AG04450 (cell line): ENCODE measurements at regions not wholly inside any gene's neighbourhood (a gene's known extent, or its start where the extent isn't known, plus 50 kb on each side); places are given as distances from the start of the nearest gene placed in this dataset.

ENCODE experiments used
- CTCF ChIA-PET: fragments of 300-600, 350-600 bp; formaldehyde crosslinking; extraction: SDS; loops from one replicate; lab custom pipeline; 2022; ENCODE audit warnings: antibody characterized with exemption, inconsistent platforms; lab: Charles Lee
- POLR2A ChIA-PET: fragments of 350-600 bp; formaldehyde crosslinking; extraction: SDS; loops from one replicate; lab custom pipeline; 2021; ENCODE audit warnings: antibody characterized with exemption, inconsistent platforms; lab: Yijun Ruan, JAX
- DNase-seq: peaks from one replicate; pipeline ENCODE4 v3.0.0-alpha.2; 2011; ENCODE audit warnings: low read depth, low spot score
- H3K27ac ChIP-seq: one replicate; pipeline ENCODE4 v1.5.1; 2012; ENCODE audit warnings: low read depth, low read length, control low read depth
- H3K27me3 ChIP-seq: one replicate; pipeline ENCODE4 v1.6.0; 2012; ENCODE audit warnings: low read length; ENCODE audit not compliant: control insufficient read depth, insufficient read depth
- H3K4me3 ChIP-seq: 2 replicates; pipeline ENCODE4 v1.5.1; 2011; ENCODE audit warnings: mild to moderate bottlenecking, low read depth, low read length, control low read depth
- H3K9me3 ChIP-seq: 2 replicates; pipeline ENCODE4 v1.5.1; 2012; ENCODE audit warnings: low read length; ENCODE audit not compliant: control insufficient read depth, insufficient read depth
- TF ChIP-seq, protein P1 (sequence below): IDR thresholded peaks from 2 replicates; pipeline ENCODE4 v1.5.1; 2011; ENCODE audit warnings: low read depth, low read length, control low read depth, inconsistent platforms

DNA sequence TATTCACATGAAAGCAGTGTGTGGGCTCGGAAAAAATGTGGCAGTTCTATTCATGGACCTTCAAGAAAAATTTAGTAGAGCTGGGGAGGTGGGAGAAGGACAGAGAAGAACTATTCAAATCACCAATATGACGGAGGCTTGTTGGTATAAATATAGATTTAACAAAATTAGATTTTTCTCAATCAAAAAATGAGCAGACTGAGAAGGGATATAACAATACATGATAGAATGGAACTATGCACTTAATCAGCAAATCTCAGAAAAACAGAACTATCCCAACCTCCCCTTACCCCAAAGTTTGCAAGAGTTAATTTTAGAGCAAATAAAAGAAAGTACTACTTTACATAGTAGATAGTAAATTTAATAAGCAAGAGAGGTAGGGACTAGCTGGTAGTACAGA is 194.6 kb upstream of the BCL6 start:
- H3K9me3 ChIP-seq: peaks cover 3% of the 10 kb centered on the region; the same call in 1 of the 2 replicates
- CTCF ChIA-PET: no interaction called here
- TF ChIP-seq, protein P1, sequence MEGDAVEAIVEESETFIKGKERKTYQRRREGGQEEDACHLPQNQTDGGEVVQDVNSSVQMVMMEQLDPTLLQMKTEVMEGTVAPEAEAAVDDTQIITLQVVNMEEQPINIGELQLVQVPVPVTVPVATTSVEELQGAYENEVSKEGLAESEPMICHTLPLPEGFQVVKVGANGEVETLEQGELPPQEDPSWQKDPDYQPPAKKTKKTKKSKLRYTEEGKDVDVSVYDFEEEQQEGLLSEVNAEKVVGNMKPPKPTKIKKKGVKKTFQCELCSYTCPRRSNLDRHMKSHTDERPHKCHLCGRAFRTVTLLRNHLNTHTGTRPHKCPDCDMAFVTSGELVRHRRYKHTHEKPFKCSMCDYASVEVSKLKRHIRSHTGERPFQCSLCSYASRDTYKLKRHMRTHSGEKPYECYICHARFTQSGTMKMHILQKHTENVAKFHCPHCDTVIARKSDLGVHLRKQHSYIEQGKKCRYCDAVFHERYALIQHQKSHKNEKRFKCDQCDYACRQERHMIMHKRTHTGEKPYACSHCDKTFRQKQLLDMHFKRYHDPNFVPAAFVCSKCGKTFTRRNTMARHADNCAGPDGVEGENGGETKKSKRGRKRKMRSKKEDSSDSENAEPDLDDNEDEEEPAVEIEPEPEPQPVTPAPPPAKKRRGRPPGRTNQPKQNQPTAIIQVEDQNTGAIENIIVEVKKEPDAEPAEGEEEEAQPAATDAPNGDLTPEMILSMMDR: no peak
- DNase-seq: no peak
- H3K27me3 ChIP-seq: no peaks in the 10 kb centered on the region
- POLR2A ChIA-PET: no interaction called here
- H3K4me3 ChIP-seq: no peak overlapping the region
- no peak overlapping the region for H3K27ac ChIP-seq

DNA sequence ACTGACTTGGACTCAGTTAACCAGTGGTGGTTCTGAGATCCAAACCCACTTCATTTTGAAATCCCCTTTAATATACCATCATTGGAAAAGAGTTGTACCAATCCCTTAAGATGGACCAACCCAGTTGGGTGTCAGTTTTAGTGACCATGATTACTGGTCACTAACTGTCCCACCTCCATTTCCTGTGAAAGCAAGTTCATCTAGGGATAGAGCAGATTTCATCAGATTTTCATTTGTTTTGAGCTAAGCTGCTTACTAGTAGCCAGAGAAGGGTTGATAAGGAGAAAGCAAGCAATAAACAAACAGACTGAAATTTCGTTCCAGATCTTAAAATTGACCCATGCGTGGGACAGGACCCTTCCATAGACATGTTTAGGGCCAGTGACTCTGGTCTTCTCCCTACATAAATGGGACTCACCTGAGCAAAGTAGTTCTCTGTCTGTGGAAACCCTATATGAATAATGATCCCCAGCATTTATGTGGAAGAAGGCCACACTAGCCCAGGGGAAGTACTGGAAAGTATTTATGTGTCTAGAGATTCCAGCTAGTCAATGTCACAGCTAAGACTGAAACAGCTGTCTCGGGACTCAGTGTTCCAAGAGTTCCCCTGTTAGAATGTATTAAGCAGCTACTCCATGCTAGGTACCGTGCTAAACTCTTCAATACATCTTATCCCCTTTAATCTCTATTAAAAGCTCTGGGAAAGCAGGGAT is 196.0 kb upstream of the BCL6 start:
- Histone ChIP-seq H3K4me3 (no peak overlapping the region), H3K27ac (no peak overlapping the region), H3K9me3 (no peaks in the 10 kb centered on the region), H3K27me3 (no peaks in the 10 kb centered on the region)
- DNase-seq: no peak
- ChIA-PET CTCF (interaction anchor here (0.9 kb wide), 1 partner anchor 24 kb away, joined by 4 read pairs; no protein-coding TSS in a partner anchor), POLR2A (no interaction called here)
- TF ChIP-seq, protein P1: no peak

DNA sequence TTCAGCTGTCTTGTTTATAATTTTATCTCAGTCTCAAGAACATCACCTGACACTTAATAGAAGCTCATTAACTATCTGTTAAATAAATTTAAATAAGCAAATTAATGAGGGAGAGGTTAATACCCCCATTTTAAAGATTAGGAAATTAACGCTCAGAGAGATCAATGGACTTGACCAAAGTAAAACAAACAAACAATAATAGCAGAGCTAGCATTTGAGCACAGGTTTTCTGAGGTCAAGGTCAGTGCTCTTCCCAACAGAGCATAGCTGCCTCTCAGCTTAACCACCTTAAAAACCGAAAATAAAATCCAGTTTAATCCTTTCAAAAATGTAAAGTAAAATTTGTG is 196.6 kb upstream of the BCL6 start:
- TF ChIP-seq, protein P1: no peak
- POLR2A ChIA-PET: no interaction called here
- DNase-seq: no peak

DNA sequence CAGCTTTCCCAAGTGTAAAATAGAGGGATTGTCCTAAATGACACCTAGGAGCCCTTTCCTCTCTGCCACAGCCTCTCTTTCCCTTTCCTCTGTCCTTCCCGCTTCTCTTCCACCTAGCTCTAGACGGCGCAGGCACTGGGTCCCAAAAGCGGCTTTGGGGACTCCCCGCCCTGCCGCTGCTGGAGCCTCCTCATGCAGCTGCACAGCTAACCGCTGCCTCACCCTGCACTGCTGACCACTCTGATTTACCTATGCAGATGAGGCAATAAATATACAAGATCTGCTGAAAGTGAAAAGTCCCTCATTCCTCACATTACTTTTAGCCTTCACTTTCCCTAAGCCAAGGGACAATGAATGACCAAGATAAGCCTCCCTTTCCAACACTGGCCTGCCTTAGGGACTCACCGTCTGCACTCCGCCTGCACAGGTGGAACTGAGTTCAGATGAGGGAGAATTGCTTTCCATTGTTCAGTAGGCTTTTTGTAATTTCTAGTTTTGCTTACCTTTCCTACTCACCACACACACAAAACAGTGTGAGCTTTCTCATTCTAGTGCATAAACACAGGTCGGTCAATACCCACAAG is 197.5 kb upstream of the BCL6 start:
- POLR2A ChIA-PET: no interaction called here
- Histone ChIP-seq H3K9me3 (no peaks in the 10 kb centered on the region), H3K27ac (no peak overlapping the region), H3K27me3 (no peaks in the 10 kb centered on the region), H3K4me3 (no peak overlapping the region)
- no peak for DNase-seq
- TF ChIP-seq, protein P1: no peak
- CTCF ChIA-PET: interaction anchor here (0.6 kb wide), 1 partner anchor 94 kb away, joined by 4 read pairs; no protein-coding TSS in a partner anchor

More for the DNA sequence above, 196.6 kb upstream of the BCL6 start:
- H3K9me3 ChIP-seq: no peaks in the 10 kb centered on the region
- H3K4me3 ChIP-seq: no peak overlapping the region
- H3K27me3 ChIP-seq: no peaks in the 10 kb centered on the region
- no peak overlapping the region for H3K27ac ChIP-seq
- CTCF ChIA-PET: interaction anchor here (0.9 kb wide), 1 partner anchor 25 kb away, joined by 4 read pairs; no protein-coding TSS in a partner anchor

DNA sequence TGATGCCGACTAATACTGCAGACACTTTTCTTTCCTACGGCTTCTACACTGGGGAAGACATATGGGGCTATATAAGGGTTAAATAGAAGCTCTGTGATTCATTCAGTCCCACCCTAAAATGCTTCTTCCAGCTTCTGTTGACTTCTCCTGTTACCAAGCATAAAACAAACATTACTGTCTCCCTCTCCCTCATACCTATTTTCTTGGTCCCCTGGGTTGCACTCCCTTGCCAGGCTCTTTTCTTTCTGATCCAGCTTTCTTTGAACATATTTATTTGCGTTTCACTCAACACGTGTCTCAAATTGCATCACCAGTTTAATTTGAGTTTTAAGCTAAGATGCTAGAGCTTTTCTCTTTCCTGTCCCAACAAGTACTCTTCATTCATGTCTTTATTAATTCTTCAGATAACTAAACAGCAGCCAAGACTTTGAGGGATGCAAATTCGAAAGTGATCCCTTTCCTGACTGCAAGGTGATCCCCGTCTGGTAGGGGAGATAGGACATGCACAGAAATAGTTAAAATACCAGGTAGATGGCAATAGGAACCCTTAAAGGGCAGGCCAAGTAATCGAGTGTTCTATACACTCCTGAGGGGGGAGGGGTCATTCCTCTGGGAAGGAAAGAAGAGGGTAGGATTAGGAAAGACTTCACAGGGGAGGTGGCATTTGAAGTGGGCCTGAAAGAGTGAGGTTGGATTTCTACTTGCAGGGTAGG is 198.6 kb upstream of the BCL6 start:
- TF ChIP-seq, protein P1: no peak
- POLR2A ChIA-PET: no interaction called here
- H3K27ac ChIP-seq: no peak overlapping the region
- CTCF ChIA-PET: interaction anchor here (0.6 kb wide), 1 partner anchor 96 kb away, joined by 4 read pairs; no protein-coding TSS in a partner anchor
- no peak overlapping the region for H3K4me3 ChIP-seq
- DNase-seq: no peak
- no peaks in the 10 kb centered on the region for H3K9me3 ChIP-seq
- no peaks in the 10 kb centered on the region for H3K27me3 ChIP-seq
